Mesodermal cell (in vitro differentiated cells): ENCODE measurements at regions not wholly inside any gene's neighbourhood (a gene's known extent, or its start where the extent isn't known, plus 50 kb on each side); places are given as distances from the start of the nearest gene placed in this dataset.

Experiments used
- H3K27ac ChIP-seq: 2 replicates; pipeline ENCODE4 v1.7.0; 2013; ENCODE audit warnings: mild to moderate bottlenecking, low read depth, low read length, moderate library complexity; ENCODE audit not compliant: severe bottlenecking
- H3K36me3 ChIP-seq: 2 replicates; pipeline ENCODE4 v1.7.1; 2013; ENCODE audit warnings: mild to moderate bottlenecking, low read length, moderate library complexity; ENCODE audit not compliant: control insufficient read depth, insufficient read depth
- H3K4me1 ChIP-seq: one replicate; pipeline ENCODE4 v1.7.1; 2013; ENCODE audit warnings: mild to moderate bottlenecking, low read length; ENCODE audit not compliant: insufficient read depth, control insufficient read depth, poor library complexity, severe bottlenecking
- H3K4me3 ChIP-seq: 2 replicates; pipeline ENCODE4 v1.7.0; 2013; ENCODE audit warnings: low read length, control low read depth, mild to moderate bottlenecking; ENCODE audit not compliant: insufficient read depth, poor library complexity, severe bottlenecking; ENCODE audit errors: extremely low read depth
- H3K9me3 ChIP-seq: 2 replicates; pipeline ENCODE4 v1.7.1; 2013; ENCODE audit warnings: mild to moderate bottlenecking, low read length, moderate library complexity; ENCODE audit not compliant: control insufficient read depth
- WGBS, 2 experiments: methylation state at CpG; one replicate each; pipeline ENCODE4 v1.1.5; 2013; ENCODE audit warnings: missing lambda C conversion rate in 2 of 2; ENCODE audit not compliant: insufficient coverage in 2 of 2; 5-methylcytosine and 5-hydroxymethylcytosine counted together

GRCh38 chr10:78162853-78163252 lies 129.2 kb downstream of the RPS24 start:
- no peaks in the 10 kb centered on the region for H3K4me1 ChIP-seq
- H3K36me3 ChIP-seq, result no peaks in the 10 kb centered on the region
- no peak overlapping the region for H3K27ac ChIP-seq
- no peaks in the 10 kb centered on the region for H3K9me3 ChIP-seq
- WGBS, 2 experiments, result 97 to 100% methylated on average over 1 to 3 of the region's 3 CpGs
- no peak overlapping the region for H3K4me3 ChIP-seq

- Histone ChIP-seq H3K4me3 (no peak overlapping the region), H3K9me3 (no peaks in the 10 kb centered on the region), H3K27ac (no peak overlapping the region), H3K4me1 (no peaks in the 10 kb centered on the region), H3K36me3 (no peaks in the 10 kb centered on the region)
- WGBS, 2 experiments, result 88 to 96% methylated on average over 15 to 16 of the region's 16 CpGs
Measured at GRCh38 chr10:78164702-78165101, 131.0 kb downstream of the RPS24 start.

GRCh38 chr10:78165172-78165571 lies 131.5 kb downstream of the RPS24 start:
- no peaks in the 10 kb centered on the region for H3K4me1 ChIP-seq
- H3K9me3 ChIP-seq, result no peaks in the 10 kb centered on the region
- WGBS, 2 experiments, result 93 to 94% methylated on average over 3 to 4 of the region's 4 CpGs
- H3K36me3 ChIP-seq, result no peaks in the 10 kb centered on the region
- no peak overlapping the region for H3K4me3 ChIP-seq
- H3K27ac ChIP-seq, result no peak overlapping the region

GRCh38 chr10:78165617-78166016 lies 132.0 kb downstream of the RPS24 start:
- Histone ChIP-seq H3K27ac (no peak overlapping the region), H3K9me3 (peaks cover under 1% of the 10 kb centered on the region), H3K4me1 (no peaks in the 10 kb centered on the region), H3K4me3 (no peak overlapping the region), H3K36me3 (no peaks in the 10 kb centered on the region)
- 49 to 67% methylated on average over 3 of the region's 3 CpGs for WGBS, 2 experiments

- no peak overlapping the region for H3K27ac ChIP-seq
- WGBS, 2 experiments, result 89% methylated on average over 3 of the region's 3 CpGs; no CpG with 5 or more reads in 1 of the 2 experiments
- no peaks in the 10 kb centered on the region for H3K36me3 ChIP-seq
- no peaks in the 10 kb centered on the region for H3K4me1 ChIP-seq
- H3K4me3 ChIP-seq, result no peak overlapping the region
- peaks cover 5% of the 10 kb centered on the region for H3K9me3 ChIP-seq
Measured at GRCh38 chr10:78166261-78166660, 132.6 kb downstream of the RPS24 start.

GRCh38 chr10:78169214-78169613 lies 135.6 kb downstream of the RPS24 start:
- H3K36me3 ChIP-seq, result no peaks in the 10 kb centered on the region
- peaks cover 5% of the 10 kb centered on the region for H3K9me3 ChIP-seq
- 82 to 83% methylated on average over 3 to 4 of the region's 4 CpGs for WGBS, 2 experiments
- no peak overlapping the region for H3K4me3 ChIP-seq
- no peaks in the 10 kb centered on the region for H3K4me1 ChIP-seq
- H3K27ac ChIP-seq, result no peak overlapping the region

- Histone ChIP-seq H3K36me3 (no peaks in the 10 kb centered on the region), H3K4me1 (no peaks in the 10 kb centered on the region), H3K27ac (no peak overlapping the region), H3K9me3 (peaks cover 5% of the 10 kb centered on the region), H3K4me3 (no peak overlapping the region)
- 93 to 100% methylated on average over 1 to 3 of the region's 3 CpGs for WGBS, 2 experiments
Measured at GRCh38 chr10:78170026-78170475, 136.4 kb downstream of the RPS24 start.

- Histone ChIP-seq H3K9me3 (peaks cover 5% of the 10 kb centered on the region), H3K4me3 (no peak overlapping the region), H3K36me3 (no peaks in the 10 kb centered on the region), H3K27ac (no peak overlapping the region), H3K4me1 (peaks cover 5% of the 10 kb centered on the region)
- 72 to 96% methylated on average over 3 to 6 of the region's 6 CpGs for WGBS, 2 experiments
Measured at GRCh38 chr10:78171633-78172400, 138.2 kb downstream of the RPS24 start.

GRCh38 chr10:78173360-78174015 lies 139.8 kb downstream of the RPS24 start:
- H3K36me3 ChIP-seq, result no peaks in the 10 kb centered on the region
- H3K27ac ChIP-seq, result no peak overlapping the region
- WGBS, 2 experiments, result 92 to 100% methylated on average over 2 to 3 of the region's 6 CpGs
- peaks cover 5% of the 10 kb centered on the region for H3K9me3 ChIP-seq
- H3K4me3 ChIP-seq, result no peak overlapping the region
- peaks cover 10% of the 10 kb centered on the region for H3K4me1 ChIP-seq

- Histone ChIP-seq H3K27ac (no peak overlapping the region), H3K4me3 (no peak overlapping the region), H3K36me3 (no peaks in the 10 kb centered on the region), H3K9me3 (peaks cover 5% of the 10 kb centered on the region), H3K4me1 (peaks cover 10% of the 10 kb centered on the region)
- WGBS, 2 experiments, result 83 to 86% methylated on average over 1 to 3 of the region's 5 CpGs
Measured at GRCh38 chr10:78175444-78176015, 141.9 kb downstream of the RPS24 start.
